Upper lobe of left lung (tissue), 4 donors: ENCODE measurements at regions not wholly inside any gene's neighbourhood (a gene's known extent, or its start where the extent isn't known, plus 50 kb on each side); places are given as distances from the start of the nearest gene placed in this dataset.

Experiments used
- CTCF ChIP-seq, 6 experiments: fragments of 450-650 bp in 4 of 6; fragments of 200-600 bp in 2 of 6; sonication (generic) in 2 of 6; IDR thresholded peaks; one replicate each; pipeline ENCODE4 v1.5.1; 2016 to 2019; ENCODE audit warnings: antibody characterized with exemption in 6 of 6
- POLR2A ChIP-seq, 4 donors: fragments of 450-650 bp; IDR thresholded peaks; one replicate each; pipeline ENCODE4 v1.5.1; 2016 to 2017; ENCODE audit warnings: antibody characterized with exemption in 4 of 4, mild to moderate bottlenecking in 2 of 4

DNA sequence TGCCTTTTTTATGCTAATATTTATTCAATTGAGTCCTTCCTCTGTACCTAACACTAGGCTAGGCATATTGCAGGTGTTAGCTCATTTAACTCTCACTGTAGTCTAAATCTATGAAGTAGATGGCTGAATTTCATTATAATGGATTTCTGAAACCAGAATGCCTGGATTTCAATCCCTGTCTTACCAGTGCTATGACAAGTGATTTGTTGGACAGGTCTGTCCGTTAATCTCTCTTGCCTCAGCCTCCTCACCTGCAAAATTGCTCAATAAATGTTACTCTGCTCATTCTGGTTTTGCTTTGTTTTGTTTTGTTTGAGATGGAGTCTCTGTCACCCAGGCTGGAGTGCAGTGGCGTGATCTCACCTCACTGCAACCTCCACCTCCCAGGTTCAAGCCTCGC, 146.1 kb upstream of the ADGRL2 start:
- TF ChIP-seq CTCF (IDR thresholded peaks at IDR 0.05) = no peak
- no peak for TF ChIP-seq POLR2A (IDR thresholded peaks at IDR 0.05)
